HUES48 (cell line): ENCODE measurements at regions not wholly inside any gene's neighbourhood (a gene's known extent, or its start where the extent isn't known, plus 50 kb on each side); places are given as distances from the start of the nearest gene placed in this dataset.
"Not testable (repeated sequence)": the region's sequence is repeated elsewhere in the genome, so short reads cannot be mapped to it uniquely, and the experiment has no call there.

Experiments used
- H3K27ac ChIP-seq: one replicate; pipeline ENCODE4 v1.7.0; 2013; ENCODE audit warnings: low read depth, low read length, inconsistent platforms
- H3K27me3 ChIP-seq: 2 replicates; pipeline ENCODE4 v1.6.1; 2013; ENCODE audit warnings: mild to moderate bottlenecking, low read length; ENCODE audit not compliant: control insufficient read depth, insufficient read depth
- H3K36me3 ChIP-seq: 2 replicates; pipeline ENCODE4 v1.6.1; 2013; ENCODE audit warnings: low read length; ENCODE audit not compliant: control insufficient read depth, insufficient read depth
- H3K4me1 ChIP-seq: 2 replicates; pipeline ENCODE4 v1.6.1; 2013; ENCODE audit warnings: mild to moderate bottlenecking, low read length; ENCODE audit not compliant: control insufficient read depth, insufficient read depth
- H3K4me3 ChIP-seq: 2 replicates; pipeline ENCODE4 v1.5.1; 2013; ENCODE audit warnings: mild to moderate bottlenecking, low read depth, low read length
- H3K9ac ChIP-seq: 2 replicates; pipeline ENCODE4 v1.6.1; 2013; ENCODE audit warnings: mild to moderate bottlenecking, low read depth, low read length, moderate library complexity
- H3K9me3 ChIP-seq: 2 replicates; pipeline ENCODE4 v1.6.1; 2013; ENCODE audit warnings: low read length; ENCODE audit not compliant: control insufficient read depth, insufficient read depth

DNA sequence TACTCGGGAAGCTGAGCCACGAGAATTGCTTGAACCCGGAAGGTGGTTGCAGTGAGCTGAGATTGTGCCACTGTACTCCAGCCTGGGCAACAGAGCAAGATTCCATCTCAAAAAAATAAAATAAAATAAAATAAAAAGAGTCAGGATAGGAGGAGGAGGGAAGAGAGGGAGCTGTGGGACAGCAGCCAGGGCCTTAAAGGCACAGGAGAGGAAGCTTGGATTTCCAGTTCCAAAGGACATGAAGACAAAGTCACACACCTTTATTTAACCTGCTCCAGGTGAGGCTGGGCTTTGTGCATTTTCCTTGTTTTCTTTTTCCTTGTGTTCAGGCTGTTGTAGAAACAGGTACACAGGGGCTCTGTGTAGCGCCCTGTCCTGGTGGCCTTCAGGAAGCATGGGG, 138.2 kb upstream of the HMX1 start:
- not testable (repeated sequence) for H3K27me3 ChIP-seq, H3K9me3 ChIP-seq, H3K36me3 ChIP-seq, H3K4me3 ChIP-seq, H3K27ac ChIP-seq, H3K4me1 ChIP-seq, H3K9ac ChIP-seq

DNA sequence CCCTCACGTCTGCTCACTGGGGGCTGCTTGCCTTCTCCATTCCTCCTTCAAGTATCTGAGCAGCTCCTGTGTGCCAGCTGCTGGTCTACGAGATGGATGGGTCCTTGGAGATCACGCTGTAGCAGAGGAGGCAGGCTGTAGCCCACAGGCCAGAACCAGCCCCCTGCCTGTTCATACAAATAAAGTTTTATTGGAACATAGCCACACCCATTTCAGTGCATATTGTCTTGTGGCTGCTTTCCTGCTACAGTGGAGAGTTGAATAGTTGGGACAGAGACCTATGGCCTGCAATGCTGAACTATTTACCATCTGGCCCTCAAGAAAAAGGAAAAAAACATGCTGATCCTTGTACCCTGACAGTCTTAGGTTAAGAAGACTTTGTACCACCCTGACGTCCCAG, 136.8 kb upstream of the HMX1 start:
- not testable (repeated sequence) for H3K9ac ChIP-seq, H3K4me3 ChIP-seq, H3K27me3 ChIP-seq, H3K27ac ChIP-seq, H3K9me3 ChIP-seq, H3K36me3 ChIP-seq, H3K4me1 ChIP-seq

DNA sequence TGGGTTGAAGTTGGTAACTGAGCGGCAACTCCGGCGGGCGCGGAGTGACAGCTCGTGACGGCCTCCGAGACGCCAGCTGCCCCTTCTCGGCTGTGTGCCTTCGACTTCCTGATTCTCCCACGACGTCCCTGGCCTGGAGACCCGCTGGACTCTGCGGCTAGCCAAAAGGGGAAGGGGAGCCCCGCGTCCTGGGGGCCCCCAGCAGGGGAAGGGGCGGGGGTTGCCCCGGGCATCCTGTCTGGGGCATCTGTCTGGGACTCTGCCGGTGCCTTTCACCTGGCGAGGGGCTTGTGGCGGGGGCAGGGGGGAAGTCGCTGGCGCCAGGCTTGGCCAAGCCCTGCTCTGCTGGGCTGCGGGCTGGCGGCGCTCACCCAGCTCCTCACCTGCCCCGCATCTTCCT, 129.5 kb upstream of the HMX1 start:
- H3K9ac ChIP-seq, H3K36me3 ChIP-seq, H3K4me1 ChIP-seq, H3K27ac ChIP-seq, H3K9me3 ChIP-seq: not testable (repeated sequence)
- peaks cover 19% of the 10 kb centered on the region for H3K27me3 ChIP-seq
- H3K4me3 ChIP-seq: peak overlapping the region; percentile 40; the same call in 1 of the 2 replicates

DNA sequence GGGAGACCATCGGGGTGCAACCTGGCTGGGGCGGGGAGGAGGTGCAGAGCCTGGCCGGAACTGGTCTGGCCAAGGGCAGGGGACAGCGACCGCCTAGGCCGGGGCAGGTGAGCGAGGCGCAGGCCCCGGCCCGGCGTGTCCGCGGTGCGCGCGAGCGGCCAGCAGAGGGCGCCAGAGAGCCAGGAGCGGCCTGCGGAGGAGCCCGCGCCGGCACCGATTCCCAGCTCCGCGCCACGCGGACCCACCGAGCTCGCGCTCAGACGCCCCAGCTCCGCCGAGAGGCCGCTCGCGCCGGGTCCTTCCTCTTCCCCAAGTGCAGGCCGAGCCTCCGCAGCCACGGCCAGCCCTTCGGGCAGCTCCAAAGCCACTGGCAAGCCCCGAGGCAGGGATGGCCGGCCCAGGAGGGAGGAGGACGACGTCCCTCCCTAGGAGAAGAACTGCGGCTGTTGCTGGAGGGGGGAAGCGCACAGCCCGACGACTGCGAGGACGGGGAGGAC, 128.9 kb upstream of the HMX1 start:
- H3K9me3 ChIP-seq, H3K27ac ChIP-seq, H3K36me3 ChIP-seq, H3K9ac ChIP-seq, H3K4me1 ChIP-seq: not testable (repeated sequence)
- Histone ChIP-seq H3K4me3 (peak overlapping the region; percentile 57), H3K27me3 (peaks cover 19% of the 10 kb centered on the region)

DNA sequence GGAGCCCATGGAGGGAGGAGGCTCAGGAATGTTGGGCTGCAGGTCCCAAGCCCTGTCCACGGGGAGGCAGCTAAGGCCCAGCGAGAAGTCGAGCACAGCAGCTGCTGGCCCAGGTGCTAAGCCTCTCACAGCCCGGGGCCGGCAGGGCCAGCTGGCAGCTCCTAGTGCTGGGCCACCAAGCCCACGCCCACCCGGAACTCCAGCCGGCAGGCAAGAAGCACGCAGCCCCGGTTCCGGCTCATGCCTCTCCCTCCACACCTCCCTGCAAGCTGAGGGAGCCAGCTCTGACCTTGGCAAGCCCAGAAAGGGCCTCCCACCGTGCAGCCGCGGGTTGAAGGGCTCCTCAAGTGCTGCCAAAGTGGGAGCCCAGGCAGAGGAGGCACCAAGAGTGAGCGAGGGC, 121.3 kb upstream of the HMX1 start:
- not testable (repeated sequence) for H3K4me1 ChIP-seq, H3K9me3 ChIP-seq, H3K27me3 ChIP-seq, H3K27ac ChIP-seq, H3K36me3 ChIP-seq, H3K9ac ChIP-seq, H3K4me3 ChIP-seq

DNA sequence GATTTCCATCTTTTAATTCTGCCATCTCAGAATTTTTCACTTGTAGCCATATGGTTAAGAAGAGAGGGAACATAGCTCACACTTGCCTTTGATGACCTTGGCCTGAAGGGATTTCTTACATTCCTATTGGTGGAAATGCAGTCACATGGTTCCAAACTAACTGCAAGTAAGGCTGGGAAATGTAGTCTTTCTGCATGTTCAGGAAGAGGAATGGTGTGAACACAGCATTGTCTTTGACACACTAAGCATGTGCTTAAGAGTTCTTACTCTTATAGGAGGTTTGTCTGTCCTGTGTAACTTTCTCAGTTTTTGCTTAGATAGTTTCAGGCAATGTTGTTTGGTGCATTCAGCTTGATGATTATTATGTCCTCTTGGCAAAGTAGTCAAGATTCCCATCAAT, 119.8 kb upstream of the HMX1 start:
- H3K9me3 ChIP-seq, H3K36me3 ChIP-seq, H3K9ac ChIP-seq, H3K4me3 ChIP-seq, H3K4me1 ChIP-seq, H3K27me3 ChIP-seq, H3K27ac ChIP-seq: not testable (repeated sequence)

DNA sequence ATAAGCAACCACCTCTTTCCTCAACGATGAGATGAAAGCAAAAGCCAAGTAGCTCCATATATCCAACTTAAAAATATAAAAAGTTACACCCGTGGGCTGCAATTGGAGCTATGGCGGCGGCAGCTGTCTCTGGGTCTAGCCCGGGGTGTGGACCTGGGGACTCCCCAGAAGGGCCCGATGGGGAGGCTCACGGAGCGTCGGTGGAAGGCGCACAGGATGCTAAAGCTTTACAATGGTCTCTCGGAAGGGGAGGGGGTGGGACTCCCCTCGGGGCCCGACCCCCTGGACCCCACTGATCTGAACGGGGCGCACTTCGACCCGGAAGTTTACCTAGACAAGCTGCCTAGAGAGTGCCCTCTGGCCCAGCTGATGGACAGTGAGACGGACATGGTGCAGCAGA, 118.7 kb upstream of the HMX1 start:
- H3K36me3 ChIP-seq, H3K27me3 ChIP-seq, H3K4me3 ChIP-seq, H3K9me3 ChIP-seq, H3K27ac ChIP-seq, H3K9ac ChIP-seq, H3K4me1 ChIP-seq: not testable (repeated sequence)

DNA sequence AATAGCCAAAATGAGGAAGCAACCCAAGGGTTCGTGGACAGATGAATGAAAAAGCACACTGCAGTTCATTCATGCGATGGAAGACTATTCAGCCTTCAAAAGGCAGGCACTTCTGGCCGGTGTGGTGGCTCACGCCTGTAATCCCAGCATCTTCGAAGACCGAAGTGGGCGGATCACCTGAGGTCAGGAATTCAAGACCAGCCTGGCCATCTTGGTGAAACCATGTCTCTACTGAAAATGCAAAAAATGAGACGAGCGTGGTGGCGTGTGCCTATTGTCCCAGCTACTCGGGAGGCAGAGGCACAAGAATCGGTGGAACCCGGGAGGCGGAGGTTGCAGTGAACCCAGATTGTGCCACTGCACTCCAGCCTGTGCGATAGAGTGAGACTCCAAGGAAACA, 114.1 kb upstream of the HMX1 start:
- H3K27me3 ChIP-seq, H3K4me1 ChIP-seq, H3K9ac ChIP-seq, H3K36me3 ChIP-seq, H3K4me3 ChIP-seq, H3K9me3 ChIP-seq, H3K27ac ChIP-seq: not testable (repeated sequence)

DNA sequence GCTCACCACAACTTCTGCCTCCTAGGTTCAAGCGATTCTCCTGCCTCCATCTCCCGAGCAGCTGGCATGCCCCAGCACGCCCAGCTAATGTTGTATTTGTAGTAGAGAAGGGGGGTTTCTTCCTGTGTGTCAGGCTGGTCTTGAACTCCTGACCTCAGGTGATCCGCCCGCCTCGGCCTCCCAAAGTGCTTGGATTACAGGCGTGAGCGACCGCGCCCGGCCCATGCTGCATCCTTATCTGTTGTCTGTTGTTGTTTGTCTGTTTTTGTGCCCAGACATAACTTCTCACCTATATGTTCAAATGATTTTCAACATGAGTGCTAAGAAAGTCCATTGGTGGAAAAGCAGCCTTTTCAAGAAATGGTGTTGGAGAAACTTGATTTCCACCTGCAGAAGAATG, 113.0 kb upstream of the HMX1 start:
- H3K27me3 ChIP-seq, H3K9ac ChIP-seq, H3K36me3 ChIP-seq, H3K27ac ChIP-seq, H3K4me1 ChIP-seq, H3K9me3 ChIP-seq, H3K4me3 ChIP-seq: not testable (repeated sequence)

DNA sequence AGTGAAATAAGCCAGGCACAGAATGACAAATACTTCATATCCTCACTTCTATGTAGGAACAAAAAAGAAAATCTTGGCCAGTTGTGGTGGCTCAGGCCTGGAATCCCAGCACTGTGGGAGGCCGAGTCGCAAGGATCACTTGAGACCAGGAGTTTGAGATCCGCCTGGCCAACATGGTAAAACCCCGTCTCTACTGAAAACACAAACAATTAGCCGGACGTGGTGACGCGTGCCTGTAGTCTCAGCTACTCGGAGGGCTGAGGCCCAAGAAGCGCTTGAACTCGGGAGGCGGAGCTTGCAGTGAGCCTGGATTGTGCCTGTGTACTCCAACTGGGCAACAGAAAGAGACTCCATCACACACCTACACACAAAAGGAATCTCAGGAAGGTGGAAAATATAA, 112.3 kb upstream of the HMX1 start:
- not testable (repeated sequence) for H3K4me1 ChIP-seq, H3K4me3 ChIP-seq, H3K27me3 ChIP-seq

DNA sequence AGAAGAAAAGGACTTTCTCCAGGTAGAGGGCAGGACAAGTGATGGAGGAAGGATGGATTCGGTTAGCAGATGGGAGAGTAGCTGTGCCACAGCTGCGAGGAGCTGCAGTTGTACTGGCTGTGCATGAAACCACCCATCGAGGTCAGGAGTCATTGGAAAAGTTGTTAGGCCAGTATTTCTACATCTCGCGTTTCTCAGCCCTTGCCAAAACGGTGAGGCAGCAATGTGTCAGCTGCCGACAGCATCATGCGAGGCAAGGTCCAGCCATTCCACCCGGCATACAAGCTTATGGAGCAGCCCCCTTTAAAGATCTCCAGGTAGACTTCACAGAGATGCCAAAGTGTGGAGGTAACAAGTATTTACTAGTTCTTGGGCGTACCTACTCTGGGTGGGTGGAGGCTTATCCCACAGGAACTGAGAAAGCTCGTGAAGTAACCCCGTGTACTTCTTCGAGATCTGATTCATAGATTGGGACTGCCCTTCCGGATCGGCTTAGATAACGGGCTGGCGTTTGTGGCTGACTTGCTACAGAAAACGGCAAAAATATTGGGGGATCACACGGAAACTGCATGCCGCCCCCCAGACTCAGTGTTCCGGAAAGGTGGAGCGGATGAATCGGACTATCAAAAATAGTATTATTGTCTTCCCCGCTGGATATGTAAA, 105.0 kb upstream of the HMX1 start:
- H3K9me3 ChIP-seq, H3K4me1 ChIP-seq, H3K27me3 ChIP-seq, H3K4me3 ChIP-seq, H3K9ac ChIP-seq, H3K36me3 ChIP-seq, H3K27ac ChIP-seq: not testable (repeated sequence)

More for the DNA sequence above, 112.3 kb upstream of the HMX1 start:
- not testable (repeated sequence) for H3K27ac ChIP-seq, H3K9me3 ChIP-seq, H3K9ac ChIP-seq, H3K36me3 ChIP-seq

DNA sequence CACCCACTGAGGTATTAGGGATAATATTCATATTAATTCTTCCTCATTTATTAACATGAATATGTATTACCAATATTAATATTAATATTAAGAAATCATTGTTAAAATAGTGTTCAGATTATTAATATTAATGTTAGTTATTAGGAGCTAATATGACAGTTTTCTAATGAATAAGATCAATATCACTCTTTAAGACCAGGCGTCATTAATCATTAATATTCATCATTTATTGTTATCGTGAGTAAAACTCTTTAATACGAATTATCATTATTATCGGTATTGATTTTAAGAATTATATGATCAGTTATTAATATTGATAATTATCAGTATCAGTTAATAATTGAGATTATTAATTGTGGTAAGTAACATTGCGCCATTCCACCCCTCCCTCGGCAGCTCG, 101.0 kb upstream of the HMX1 start:
- not testable (repeated sequence) for H3K4me1 ChIP-seq, H3K27me3 ChIP-seq, H3K36me3 ChIP-seq, H3K9me3 ChIP-seq, H3K4me3 ChIP-seq, H3K27ac ChIP-seq, H3K9ac ChIP-seq
